ENCODE measurements at regions not wholly inside any gene's neighbourhood (a gene's known extent, or its start where the extent isn't known, plus 50 kb on each side); places are given as distances from the start of the nearest gene placed in this dataset.

DNA sequence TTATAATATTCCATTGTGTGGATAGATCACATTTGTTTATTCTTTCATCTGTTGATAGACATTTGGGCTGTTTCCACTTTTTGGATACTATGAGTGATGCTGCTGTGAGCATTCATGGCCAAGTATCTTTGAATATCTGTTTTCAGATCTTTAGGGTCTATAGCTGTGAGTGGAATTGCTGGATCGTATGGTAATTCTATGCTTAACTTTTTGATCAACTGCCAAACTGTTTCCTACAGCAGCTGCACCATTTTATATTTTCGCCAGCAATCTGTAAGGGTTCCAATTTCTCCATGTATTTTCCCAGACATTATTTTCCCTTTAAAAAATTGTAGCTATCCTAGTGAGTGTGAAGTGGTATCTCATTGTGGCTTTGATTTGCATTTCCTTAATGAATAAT, 238.1 kb downstream of the AACS start:
- H3K27me3 Mint-ChIP-seq = peaks cover 8% of the 10 kb centered on the region
- H3K27ac Mint-ChIP-seq = no peak overlapping the region
- no peaks in the 10 kb centered on the region for H3K9me3 Mint-ChIP-seq
- H3K4me3 Mint-ChIP-seq = no peak overlapping the region
- H3K36me3 Mint-ChIP-seq = no peaks in the 10 kb centered on the region
- no peaks in the 10 kb centered on the region for H3K4me1 Mint-ChIP-seq

DNA sequence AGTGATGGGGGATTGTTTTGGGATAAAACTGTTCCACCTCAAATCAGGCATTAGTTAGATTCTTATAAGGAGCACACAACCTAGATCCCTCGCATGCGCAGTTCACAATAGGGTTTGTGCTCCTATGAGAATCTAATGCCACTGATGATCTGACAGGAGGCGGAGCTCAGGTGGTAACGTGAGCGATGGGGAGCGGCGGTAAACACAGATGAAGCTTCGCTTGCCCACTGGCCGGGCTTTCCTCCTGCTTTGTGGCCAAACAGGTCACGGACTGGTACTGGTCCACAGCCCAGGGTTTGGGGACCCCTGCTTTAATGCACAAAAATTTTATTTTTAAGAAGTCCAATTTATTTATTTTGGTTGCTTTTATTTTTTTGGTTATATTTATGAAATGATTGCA, 238.8 kb downstream of the AACS start:
- Mint-ChIP-seq H3K9me3 (no peaks in the 10 kb centered on the region), H3K36me3 (no peaks in the 10 kb centered on the region), H3K27me3 (peaks cover 8% of the 10 kb centered on the region), H3K27ac (no peak overlapping the region), H3K4me1 (no peaks in the 10 kb centered on the region), H3K4me3 (no peak overlapping the region)

DNA sequence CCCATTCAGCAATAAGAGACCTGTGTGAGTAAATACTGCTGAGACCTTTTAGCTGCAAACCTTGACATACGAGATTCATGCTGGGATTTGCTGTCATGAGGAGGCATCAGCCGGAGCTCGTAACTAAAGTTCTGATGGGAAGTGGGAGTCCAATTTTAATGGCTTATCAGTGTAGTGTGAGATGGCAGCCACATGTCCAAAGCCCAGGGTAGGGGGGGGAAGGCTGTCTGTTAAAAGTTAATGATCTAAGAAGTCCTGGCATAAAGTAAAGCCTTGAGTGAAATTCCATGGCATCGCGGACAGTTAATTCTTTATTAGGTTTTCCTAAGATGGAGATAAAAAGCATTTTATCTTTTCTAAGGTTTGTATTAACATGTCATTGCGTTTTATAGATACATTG, 240.0 kb downstream of the AACS start:
- H3K27me3 Mint-ChIP-seq = peaks cover 5% of the 10 kb centered on the region

DNA sequence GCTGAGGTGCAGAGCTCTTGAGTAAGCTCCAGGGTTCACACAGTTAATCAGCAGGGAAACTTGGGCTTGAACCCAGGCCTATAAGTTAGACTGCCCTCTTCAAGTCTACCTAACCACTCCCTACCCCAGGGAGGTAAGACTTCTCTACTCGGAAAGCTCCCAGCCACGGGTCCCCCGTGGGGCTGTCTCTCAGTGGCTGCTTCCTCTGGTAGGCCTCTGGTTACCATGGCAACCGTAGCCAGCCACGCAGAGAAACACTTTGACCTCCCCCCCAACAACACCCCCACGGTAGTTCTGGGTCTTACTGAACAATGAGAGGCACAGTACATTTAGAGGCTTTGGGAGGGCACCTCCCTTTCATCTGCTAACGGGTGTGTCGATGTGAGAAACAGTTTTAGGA, 245.2 kb downstream of the AACS start:
- H3K27ac Mint-ChIP-seq = no peak overlapping the region
- peaks cover 11% of the 10 kb centered on the region for H3K27me3 Mint-ChIP-seq
- H3K4me3 Mint-ChIP-seq = no peak overlapping the region
- no peaks in the 10 kb centered on the region for H3K4me1 Mint-ChIP-seq
- no peaks in the 10 kb centered on the region for H3K9me3 Mint-ChIP-seq
- no peaks in the 10 kb centered on the region for H3K36me3 Mint-ChIP-seq

More for the DNA sequence above, 240.0 kb downstream of the AACS start:
- H3K4me1 Mint-ChIP-seq = no peaks in the 10 kb centered on the region
- H3K27ac Mint-ChIP-seq = no peak overlapping the region
- H3K4me3 Mint-ChIP-seq = no peak overlapping the region
- no peaks in the 10 kb centered on the region for H3K36me3 Mint-ChIP-seq
- no peaks in the 10 kb centered on the region for H3K9me3 Mint-ChIP-seq

DNA sequence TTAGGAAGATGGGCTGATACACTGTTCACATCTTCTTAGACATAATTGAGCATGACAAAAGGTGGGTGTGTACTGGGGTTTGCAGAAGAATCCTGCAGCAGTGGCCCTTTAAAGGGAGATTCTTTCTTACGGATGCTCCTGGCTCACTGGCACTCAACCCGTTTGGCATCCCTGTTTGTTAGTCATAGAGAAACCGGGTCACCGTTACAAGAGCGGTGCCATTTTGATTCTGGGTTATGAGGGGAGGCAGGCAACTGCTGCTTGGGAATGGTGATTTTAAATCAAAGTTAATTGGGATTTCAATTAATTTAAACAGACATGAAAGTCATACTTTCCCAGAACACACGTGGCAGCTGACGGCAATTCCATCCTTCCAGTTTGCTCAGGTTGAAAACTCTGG, 245.8 kb downstream of the AACS start:
- H3K36me3 Mint-ChIP-seq = no peaks in the 10 kb centered on the region
- H3K27ac Mint-ChIP-seq = no peak overlapping the region
- H3K4me3 Mint-ChIP-seq = no peak overlapping the region
- peaks cover 11% of the 10 kb centered on the region for H3K27me3 Mint-ChIP-seq
- no peaks in the 10 kb centered on the region for H3K4me1 Mint-ChIP-seq
- H3K9me3 Mint-ChIP-seq = no peaks in the 10 kb centered on the region

DNA sequence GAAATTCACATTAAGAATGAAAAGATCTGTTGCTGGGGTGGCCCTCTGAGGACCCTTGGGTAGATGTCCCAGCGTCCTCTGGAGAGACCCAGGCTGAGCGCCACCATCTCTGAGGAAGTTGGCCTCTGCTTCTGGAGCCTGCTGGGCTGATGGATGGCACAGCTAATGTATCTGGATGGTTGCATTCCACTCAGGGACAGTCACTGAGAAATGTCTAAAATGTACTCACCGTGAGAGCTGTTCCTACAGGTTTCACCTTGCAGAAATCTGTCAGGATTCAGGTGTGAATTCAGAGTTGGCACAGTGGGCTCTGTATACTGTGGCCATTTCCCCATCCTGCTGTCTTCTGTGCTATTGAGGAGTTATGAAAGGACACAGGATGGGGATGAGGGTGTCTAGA, 247.2 kb downstream of the AACS start:
- no peaks in the 10 kb centered on the region for H3K36me3 Mint-ChIP-seq
- no peaks in the 10 kb centered on the region for H3K4me1 Mint-ChIP-seq
- peaks cover 8% of the 10 kb centered on the region for H3K27me3 Mint-ChIP-seq
- no peaks in the 10 kb centered on the region for H3K9me3 Mint-ChIP-seq
- H3K27ac Mint-ChIP-seq = no peak overlapping the region
- no peak overlapping the region for H3K4me3 Mint-ChIP-seq

DNA sequence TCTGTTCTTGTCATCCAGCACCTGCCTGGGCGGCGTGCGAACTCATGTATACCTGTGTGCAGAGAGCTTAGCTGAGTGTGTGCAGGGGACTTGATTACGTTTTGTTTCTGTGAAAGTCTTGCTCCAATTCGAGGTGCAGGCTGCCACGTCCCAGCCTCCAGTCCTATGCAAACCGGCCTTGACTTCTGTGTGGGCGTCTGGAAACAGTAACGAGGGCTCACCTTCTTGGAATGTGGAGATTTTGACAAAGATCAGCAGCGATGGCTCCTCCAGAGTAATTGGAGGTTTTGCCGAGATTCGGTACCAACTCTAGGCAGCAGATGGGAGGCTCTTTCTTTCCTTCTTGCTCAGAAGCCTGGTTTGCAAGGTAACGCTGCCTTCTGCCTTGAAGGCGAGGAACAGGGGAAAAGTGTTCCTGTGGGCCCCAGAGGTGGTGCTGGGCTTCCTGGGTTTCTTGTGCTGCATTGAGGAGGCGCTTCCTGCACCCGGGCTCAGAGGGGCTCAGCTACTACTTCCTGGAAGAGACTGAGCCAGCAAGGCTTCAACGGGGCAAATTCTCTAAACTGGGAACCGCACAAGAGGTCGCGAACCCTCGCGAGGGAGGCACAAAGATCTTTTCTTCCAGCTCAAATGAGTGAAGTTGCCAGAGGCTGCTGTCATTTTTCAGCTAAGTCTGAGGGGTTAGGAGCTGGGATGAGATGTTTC, 249.0 kb downstream of the AACS start:
- Mint-ChIP-seq H3K4me3 (no peak overlapping the region), H3K9me3 (no peaks in the 10 kb centered on the region), H3K36me3 (no peaks in the 10 kb centered on the region), H3K27me3 (peaks cover 13% of the 10 kb centered on the region), H3K4me1 (no peaks in the 10 kb centered on the region), H3K27ac (no peak overlapping the region)

DNA sequence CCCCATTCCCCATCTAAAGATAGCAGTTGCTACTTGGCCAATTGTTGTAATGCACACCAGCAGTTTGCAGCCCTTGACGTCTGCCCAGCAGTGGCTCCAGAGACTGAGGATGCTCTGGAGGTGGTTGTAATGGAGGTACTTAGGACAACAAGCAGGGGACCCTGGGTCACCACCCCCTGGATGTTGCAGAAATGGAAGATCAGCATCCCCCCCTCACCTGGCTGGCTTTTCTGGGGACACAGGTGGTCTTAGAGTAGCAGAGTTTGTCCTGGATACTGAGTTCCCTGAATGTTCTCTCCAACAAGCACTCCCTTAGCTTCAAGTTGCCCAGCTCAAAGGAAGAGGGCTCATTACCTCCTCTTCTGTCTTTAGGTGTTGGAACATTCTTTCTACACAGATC, 250.5 kb downstream of the AACS start:
- no peaks in the 10 kb centered on the region for H3K4me1 Mint-ChIP-seq
- no peak overlapping the region for H3K27ac Mint-ChIP-seq
- no peaks in the 10 kb centered on the region for H3K9me3 Mint-ChIP-seq
- H3K4me3 Mint-ChIP-seq = no peak overlapping the region
- peaks cover 13% of the 10 kb centered on the region for H3K27me3 Mint-ChIP-seq
- no peaks in the 10 kb centered on the region for H3K36me3 Mint-ChIP-seq

DNA sequence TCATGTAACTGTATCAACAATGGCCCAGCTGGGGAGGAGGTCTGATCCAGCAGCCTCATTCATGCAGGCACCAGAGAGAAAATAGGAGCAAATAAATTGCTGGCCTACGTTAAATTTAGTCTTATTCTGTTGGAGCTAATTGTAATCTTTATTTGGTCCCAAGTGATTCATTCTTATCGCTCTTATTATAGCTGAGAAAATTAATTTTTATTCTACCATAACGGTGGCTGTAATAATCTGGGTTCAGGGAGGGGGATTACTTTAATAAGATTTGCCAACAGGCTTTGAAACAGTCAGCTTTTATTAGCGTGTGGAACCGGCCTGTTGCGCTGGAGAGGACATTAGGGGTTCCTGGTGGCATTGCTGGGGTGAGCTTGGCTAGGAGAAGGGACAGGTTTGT, 254.9 kb downstream of the AACS start:
- Mint-ChIP-seq H3K27ac (no peak overlapping the region), H3K36me3 (no peaks in the 10 kb centered on the region), H3K9me3 (no peaks in the 10 kb centered on the region), H3K27me3 (peaks cover 6% of the 10 kb centered on the region), H3K4me1 (no peaks in the 10 kb centered on the region), H3K4me3 (no peak overlapping the region)

DNA sequence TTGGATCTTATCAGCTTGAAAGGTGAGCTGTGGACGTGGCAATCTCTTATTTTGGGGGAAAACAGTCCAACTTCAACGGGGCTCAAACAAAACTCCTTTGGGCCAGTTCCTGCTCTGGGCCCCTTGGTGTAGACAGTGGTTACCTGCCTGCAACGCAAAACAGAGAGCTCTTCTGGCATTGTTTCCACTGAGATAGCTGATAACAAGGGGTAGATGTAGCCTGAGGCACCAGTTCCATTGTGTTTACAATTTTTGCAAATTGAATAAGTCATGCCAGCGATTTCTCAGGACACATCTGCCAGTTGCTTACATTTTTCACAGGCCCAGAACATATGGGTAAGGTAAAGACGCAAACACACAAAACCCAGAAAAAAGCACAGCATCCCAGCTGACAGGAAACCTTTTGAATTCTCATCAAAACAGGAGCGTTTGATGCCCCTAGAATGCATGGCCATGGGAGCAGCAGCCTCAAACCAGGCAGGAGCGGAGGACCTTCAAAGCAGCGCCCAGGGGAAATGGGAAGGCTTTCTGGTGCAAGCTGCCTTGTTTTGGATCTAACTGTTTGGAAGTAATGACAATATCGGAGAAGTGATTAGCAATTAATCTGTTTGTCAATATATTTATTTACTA, 259.7 kb downstream of the AACS start:
- H3K36me3 Mint-ChIP-seq = no peaks in the 10 kb centered on the region
- no peaks in the 10 kb centered on the region for H3K4me1 Mint-ChIP-seq
- H3K9me3 Mint-ChIP-seq = peaks cover 7% of the 10 kb centered on the region
- peaks cover 16% of the 10 kb centered on the region for H3K27me3 Mint-ChIP-seq
- no peak overlapping the region for H3K4me3 Mint-ChIP-seq
- H3K27ac Mint-ChIP-seq = no peak overlapping the region

DNA sequence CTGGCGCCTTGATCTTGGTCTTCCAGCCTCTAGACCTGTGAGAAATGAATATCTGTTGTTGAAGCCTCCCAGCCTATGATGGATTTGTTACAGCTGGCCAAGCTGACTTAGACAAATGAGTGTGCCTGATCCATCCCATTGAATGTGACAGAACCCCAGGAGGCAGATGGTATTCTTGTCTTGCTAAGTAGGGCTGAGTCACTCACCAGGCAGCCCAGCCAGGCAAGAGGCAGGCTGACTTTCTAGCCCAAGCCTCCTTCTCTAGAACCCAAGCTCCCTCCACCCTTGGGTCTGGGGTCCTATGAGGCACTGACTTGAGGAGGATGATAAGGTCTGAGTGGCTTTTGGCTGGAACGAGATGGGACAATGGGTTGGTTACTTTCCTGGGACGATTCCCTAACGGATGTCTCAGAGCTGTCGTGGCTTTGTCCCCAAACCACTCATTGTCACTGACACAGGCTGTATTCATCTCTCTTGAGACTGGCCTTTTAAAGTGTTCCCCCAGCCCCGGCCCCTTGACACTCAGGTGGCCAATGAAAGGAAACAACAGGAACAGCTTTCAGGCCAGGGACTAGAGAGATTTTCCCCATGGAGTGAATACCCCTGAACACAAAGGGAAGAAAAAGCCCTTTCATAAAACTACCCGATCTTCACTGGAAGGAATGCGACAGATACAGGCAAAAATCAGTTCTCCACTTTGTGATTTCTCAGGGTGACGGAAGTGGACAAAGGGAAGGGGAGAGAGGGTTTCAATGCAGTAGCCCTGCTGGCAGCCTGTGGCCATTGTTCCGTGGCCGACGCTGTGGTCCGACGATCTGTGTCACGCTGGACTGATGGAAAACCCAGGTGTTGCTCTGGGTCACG, 264.2 kb downstream of the AACS start:
- no peaks in the 10 kb centered on the region for H3K36me3 Mint-ChIP-seq
- H3K4me1 Mint-ChIP-seq = no peaks in the 10 kb centered on the region
- H3K27ac Mint-ChIP-seq = no peak overlapping the region
- H3K4me3 Mint-ChIP-seq = no peak overlapping the region
- peaks cover 28% of the 10 kb centered on the region for H3K27me3 Mint-ChIP-seq
- H3K9me3 Mint-ChIP-seq = peaks cover 7% of the 10 kb centered on the region

DNA sequence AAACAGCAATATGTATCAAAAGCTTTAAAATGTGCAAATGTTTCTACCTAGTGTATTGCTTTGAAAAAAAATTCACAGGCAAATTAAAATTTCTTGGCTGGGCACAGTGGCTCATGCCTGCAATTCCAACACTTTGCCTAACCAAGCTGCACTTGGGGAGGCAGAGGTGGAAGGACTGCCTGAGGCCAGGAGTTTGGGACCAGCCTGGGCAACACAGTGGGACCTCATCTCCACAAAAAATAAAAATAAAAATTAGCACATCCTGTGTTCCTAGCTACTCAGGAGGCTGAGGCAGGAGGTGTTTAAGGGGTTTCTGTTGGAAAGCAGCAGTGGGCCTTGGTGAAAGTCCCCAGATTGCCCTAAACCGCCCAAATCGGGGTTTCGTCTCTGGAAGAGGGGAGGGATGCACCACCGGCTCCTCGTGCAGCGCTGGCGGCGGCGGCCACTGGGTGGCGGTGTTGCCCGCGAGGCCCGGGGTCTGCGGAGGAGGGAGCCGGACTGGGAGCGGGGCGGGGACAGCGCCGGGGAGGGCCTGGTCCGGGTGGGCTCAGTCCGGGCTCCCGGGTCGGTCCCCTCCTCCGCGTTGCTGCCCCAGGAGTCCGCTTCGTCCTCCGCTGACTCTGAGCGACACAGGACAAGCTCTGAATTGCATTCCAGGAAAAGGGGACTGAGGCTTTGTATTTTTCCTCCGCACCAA, 265.6 kb downstream of the AACS start:
- H3K4me3 Mint-ChIP-seq = no peak overlapping the region
- H3K36me3 Mint-ChIP-seq = no peaks in the 10 kb centered on the region
- no peak overlapping the region for H3K27ac Mint-ChIP-seq
- no peaks in the 10 kb centered on the region for H3K4me1 Mint-ChIP-seq
- H3K27me3 Mint-ChIP-seq = peaks cover 28% of the 10 kb centered on the region
- peaks cover 7% of the 10 kb centered on the region for H3K9me3 Mint-ChIP-seq

DNA sequence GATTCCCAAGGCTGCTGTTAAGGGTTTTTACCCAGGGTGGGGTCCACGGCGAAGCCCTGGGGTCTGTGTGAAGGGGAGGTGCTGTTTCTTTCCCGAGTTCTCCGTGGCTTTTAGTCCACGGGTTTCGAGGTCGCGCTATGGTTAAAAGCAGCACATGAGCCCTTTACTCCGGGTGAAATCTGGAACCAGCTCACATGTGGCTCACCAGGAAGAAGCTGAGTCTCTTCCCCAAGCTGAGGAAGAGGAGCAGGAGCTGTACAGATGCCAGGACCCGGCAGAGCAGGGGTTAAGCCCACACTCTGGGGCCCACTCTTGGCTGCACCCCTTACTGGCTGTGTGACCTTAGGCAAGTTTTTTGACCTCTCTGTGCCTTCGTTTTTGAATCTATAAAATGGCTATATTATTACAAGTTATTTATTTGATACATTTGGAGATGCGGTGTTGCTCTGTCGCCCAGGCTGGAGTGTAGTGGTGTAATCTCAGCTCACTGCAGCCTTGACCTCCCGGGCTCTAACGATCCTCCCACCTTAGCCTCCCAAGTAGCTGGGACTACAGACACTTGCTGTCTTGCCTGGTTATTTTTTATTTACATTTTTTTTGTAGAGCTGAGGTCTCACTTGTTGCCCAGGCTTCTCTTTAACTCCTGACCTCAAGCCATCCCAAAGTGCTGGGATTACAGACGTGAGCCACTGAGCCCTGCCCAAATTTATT, 266.3 kb downstream of the AACS start:
- Mint-ChIP-seq H3K27me3 (peaks cover 28% of the 10 kb centered on the region), H3K9me3 (peaks cover 7% of the 10 kb centered on the region), H3K36me3 (no peaks in the 10 kb centered on the region)

DNA sequence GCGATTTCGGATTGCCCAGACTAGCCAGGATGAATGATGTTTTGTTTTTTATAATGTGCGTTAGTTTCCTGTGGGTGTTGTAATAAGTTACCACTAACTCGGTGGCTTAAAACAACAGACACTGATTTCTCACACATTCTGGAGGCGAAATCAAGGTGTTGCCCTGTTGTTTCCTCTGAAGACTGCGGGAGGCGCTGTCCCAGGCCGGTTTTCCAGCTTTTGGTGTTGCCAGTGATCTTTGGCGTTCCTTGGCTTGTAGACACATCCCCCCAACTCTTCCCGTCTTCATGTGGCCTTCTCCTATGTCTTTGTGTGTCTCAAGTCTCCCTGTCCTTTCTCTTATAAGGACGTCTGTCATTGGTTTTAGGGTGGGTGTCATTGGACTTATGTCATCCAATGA, 267.7 kb downstream of the AACS start:
- Mint-ChIP-seq H3K27ac (no peak overlapping the region), H3K27me3 (peaks cover 25% of the 10 kb centered on the region), H3K36me3 (no peaks in the 10 kb centered on the region), H3K4me3 (no peak overlapping the region), H3K9me3 (peaks cover 7% of the 10 kb centered on the region), H3K4me1 (no peaks in the 10 kb centered on the region)

More for the DNA sequence above, 266.3 kb downstream of the AACS start:
- Mint-ChIP-seq H3K27ac (no peak overlapping the region), H3K4me3 (no peak overlapping the region), H3K4me1 (no peaks in the 10 kb centered on the region)

DNA sequence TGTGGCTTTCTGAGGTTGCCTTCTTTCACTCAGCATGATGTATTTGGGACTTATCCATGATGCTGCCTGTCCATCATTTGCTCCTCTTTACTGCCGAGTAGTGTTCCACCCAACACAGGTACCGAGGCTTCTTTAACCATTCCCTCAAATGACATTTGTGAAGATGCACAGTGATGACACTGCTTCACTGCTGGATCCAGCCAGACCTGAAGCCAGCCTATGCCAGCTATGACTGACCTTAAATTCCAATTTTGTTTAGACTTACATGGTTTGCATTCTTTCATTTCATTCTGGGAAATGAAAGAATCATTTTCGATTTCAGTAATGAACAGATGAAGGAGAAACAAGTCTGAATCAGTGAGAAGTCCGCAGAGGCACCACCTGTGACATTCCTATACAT, 271.0 kb downstream of the AACS start:
- H3K4me3 Mint-ChIP-seq = no peak overlapping the region
- H3K27ac Mint-ChIP-seq = no peak overlapping the region
- no peaks in the 10 kb centered on the region for H3K9me3 Mint-ChIP-seq
- no peaks in the 10 kb centered on the region for H3K4me1 Mint-ChIP-seq
- no peaks in the 10 kb centered on the region for H3K36me3 Mint-ChIP-seq
- peaks cover 15% of the 10 kb centered on the region for H3K27me3 Mint-ChIP-seq
